ENCODE measurements at regions not wholly inside any gene's neighbourhood (a gene's known extent, or its start where the extent isn't known, plus 50 kb on each side); places are given as distances from the start of the nearest gene placed in this dataset.
"Not testable (repeated sequence)": the region's sequence is repeated elsewhere in the genome, so short reads cannot be mapped to it uniquely, and the experiment has no call there.

DNA sequence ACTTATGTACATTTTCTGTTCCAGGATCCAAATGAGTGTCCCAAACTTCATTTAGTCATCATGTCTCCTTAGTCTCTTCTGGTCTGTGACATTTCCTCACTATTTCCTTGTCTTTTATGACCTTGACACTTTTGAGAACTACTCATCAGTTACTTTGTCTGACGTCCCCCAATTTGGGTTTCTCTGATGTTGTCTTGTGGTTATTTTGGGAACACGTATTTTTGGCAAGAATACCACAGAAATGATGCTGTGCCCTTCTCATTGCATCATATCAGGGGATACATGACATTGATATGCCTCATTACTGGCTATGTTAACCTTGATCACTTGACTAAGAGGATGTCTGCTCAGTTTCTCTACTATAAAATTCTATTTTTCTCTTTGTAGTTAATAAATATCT is 308.8 kb downstream of the ZNF674 start:
- in situ Hi-C loops (cut with MboI; ENCODE audit: low sequenced_read_pairs) = no loop called here

DNA sequence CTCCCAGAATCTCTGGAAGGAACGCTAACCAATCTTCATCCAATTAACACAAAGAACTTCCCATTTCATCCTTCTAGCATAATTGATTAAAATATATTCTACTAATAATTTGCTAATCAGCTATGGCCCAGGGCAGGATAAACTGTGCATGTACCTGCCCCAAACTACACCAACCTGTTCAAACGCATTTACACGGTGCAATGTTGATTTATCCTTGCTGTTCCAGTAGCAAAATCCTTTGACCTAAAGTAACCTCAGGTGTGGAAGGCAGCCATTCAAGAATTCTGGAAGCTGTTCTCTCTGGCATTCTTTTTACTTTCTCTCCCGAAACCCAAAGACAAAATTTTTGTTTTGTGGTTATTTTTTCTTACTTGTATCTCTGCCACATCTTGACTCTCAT is 309.4 kb downstream of the ZNF674 start:
- in situ Hi-C loops (cut with MboI; ENCODE audit: low sequenced_read_pairs) = no loop called here

DNA sequence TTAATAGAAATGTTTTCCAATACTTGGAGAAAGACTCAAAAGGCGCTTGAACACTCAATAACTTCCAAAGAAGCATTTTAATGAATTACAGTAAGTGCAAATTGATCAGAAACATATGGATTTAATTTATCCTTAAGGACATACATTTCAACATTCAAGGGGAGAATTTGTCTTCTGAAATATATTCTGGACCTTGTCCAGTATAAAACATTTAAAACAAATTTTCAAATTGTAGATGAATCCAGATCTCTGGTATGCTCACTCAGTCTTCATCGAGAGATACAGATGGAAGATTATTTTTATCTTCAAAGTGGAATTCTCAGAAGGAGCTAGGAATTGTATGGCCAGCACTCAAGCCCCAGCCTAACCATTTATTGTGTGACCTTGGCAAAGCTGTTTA is 310.4 kb downstream of the ZNF674 start:
- in situ Hi-C loops (cut with MboI; ENCODE audit: low sequenced_read_pairs) = no loop called here

DNA sequence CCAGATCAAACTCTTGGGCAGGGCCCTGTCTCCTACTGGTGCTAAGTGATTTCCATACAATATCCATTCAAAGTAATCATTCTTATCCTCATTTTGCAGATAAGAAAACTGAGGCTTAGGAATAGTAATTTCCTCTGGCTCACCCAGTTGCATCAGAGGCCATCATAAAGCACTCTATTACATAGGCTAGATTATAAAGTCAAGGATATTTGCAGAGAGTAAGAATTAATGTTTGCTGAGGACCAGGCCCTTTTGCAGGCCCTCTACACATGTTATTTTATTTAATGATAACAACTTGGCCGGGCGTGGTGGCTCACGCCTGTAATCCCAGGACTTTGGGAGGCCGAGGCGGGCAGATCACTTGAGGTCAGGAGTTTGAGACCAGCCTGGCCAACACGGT is 316.8 kb downstream of the ZNF674 start:
- in situ Hi-C loops (cut with MboI; ENCODE audit: low sequenced_read_pairs) = no loop called here

DNA sequence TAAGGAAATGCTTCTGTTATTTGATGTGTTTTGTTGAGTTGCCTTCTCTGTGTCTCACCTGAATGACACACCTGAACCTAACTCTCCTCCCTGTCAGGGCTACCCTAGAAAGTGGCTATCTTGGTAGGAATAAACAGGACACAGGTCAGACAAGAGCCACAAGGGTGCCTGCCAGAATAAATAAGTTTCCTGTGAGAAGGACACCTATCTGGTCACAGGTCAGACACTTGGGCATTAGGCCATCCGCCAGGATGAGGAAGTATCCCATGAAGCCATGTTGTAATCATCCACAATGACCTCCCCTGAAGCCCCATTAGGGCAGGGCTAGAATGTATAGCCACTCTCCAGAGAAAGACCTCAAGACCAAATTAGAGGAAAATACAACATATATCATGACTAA is 318.8 kb downstream of the ZNF674 start:
- in situ Hi-C loops (cut with MboI; ENCODE audit: low sequenced_read_pairs) = no loop called here

DNA sequence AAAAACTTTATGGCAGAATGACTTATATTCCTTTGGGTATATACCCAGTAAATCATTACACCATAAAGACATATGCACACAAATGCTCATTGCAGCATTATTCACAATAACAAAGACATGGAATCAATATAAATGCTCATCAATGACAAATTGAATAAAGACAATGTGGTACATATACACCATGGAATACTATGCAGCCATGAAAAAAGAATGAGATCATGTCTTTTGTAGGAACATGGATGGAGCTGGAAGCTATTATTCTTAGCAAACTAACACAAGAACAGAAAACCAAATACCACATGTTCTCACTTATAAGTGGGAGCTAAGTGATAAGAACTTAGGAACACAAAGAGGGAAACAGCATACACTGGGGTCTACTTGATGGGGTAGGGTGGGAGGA is 321.7 kb downstream of the ZNF674 start:
- in situ Hi-C loops (cut with MboI; ENCODE audit: low sequenced_read_pairs) = not testable (repeated sequence)

DNA sequence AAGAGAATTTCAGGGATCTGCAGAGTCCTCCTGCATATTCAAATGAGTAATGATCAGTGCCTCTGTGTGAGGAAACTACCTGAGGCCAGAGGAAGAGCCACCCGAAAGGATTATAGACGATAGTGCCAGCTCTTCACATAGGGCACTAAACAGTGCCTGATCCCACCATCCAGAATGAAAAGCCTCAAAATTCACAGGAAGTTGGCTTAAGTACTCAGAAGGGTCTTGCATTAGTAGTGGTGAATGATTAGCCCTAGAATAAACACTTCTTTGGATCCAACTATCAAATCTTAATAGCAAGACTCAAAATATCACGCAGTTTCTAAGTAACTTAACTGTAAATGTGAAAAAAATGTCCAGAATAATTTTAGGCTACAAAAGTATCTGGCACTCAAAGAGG is 324.4 kb downstream of the ZNF674 start:
- in situ Hi-C loops (cut with MboI; ENCODE audit: low sequenced_read_pairs) = no loop called here

DNA sequence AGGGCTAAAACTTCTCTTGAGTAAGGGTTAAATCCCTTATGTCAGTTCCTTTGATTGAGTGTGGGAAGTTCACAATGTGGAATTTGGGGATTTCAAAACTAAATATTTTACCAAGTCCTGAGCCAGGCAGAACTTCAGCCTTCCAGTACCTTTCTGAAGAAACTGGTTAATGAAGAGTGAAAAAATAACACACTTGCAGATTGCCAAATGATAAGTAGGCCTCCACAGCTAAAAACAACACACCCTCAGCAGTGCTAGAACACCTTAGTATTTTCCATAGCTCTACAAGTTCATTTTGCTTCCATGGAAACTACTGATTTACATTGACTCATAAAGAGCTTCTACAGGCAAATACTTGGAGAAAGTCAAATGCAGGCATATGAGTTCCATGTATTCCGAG is 326.8 kb downstream of the ZNF674 start:
- in situ Hi-C loops (cut with MboI; ENCODE audit: low sequenced_read_pairs) = no loop called here

DNA sequence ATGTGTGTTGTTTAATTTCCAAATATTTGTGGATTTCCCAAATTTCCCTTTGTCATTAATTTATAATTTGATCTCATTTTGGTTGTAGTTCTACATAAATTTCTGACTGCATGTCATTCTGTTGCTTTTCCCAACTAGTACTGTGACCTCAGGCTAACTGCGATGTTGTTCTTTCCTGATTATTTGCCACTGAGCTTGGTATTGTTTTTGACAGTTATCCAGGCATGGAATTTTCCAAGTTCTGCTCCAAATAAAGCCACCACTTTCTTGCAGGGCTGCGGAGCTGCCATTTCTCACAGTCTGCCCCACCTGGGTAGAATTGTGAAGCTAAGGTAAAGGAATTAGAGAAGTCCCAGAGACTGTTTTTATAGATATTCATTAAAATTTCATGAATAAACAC is 328.8 kb downstream of the ZNF674 start:
- in situ Hi-C loops (cut with MboI; ENCODE audit: low sequenced_read_pairs) = no loop called here

DNA sequence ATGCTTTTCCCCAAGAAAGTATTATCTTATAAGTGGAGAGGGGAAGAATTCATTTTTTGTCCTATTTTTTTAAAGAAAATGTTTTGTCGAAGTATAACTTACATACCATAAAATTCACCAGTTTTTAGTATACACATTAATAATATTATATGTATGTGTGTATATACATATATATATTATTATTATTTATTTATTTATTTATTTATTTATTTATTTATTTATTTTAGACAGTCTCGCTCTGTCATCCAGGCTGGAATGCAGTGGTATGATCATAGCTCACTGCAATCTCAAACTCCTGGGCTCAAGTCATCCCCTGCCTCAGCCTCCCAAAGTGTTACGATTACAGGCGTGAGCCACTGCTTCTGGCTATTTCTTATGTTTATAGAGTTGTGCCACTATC is 334.1 kb downstream of the ZNF674 start:
- in situ Hi-C loops (cut with MboI; ENCODE audit: low sequenced_read_pairs) = no loop called here

DNA sequence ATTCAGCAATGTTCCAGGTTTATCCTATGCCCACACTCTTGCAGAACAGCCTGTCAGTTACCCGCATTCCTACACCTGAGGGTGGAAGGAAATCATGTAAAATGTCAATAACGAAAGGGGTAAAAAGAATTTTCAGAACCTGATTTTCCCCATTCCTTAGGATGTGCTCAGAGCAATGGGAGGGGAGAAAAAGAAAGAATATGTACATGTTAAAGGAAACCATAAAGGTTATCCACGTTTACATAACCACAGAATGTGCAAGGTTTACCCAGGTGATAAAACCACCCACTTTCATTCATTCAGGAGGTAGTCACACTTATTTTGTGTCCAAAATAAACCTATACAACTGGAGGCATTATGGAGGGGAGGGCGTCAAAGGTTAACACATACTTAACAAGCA is 335.5 kb downstream of the ZNF674 start:
- in situ Hi-C loops (cut with MboI; ENCODE audit: low sequenced_read_pairs) = no loop called here

DNA sequence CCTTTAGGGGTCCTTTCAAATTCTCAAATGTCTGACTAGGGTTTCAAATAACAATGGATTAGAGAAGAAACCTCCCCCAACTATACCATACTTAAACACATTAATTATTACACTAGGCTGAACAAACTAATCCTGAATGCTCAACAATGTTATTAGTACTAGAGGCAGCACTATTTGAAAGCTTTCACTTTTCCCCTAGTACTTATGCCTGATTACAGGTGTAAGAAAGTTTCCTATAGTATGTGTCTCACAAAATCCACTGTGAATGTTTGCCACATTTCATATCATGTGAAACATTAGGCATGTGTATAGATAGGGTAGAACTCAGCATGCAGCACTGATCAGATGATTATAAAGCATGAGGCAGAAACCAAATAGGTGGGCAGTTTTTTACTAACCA is 336.2 kb downstream of the ZNF674 start:
- in situ Hi-C loops (cut with MboI; ENCODE audit: low sequenced_read_pairs) = no loop called here

DNA sequence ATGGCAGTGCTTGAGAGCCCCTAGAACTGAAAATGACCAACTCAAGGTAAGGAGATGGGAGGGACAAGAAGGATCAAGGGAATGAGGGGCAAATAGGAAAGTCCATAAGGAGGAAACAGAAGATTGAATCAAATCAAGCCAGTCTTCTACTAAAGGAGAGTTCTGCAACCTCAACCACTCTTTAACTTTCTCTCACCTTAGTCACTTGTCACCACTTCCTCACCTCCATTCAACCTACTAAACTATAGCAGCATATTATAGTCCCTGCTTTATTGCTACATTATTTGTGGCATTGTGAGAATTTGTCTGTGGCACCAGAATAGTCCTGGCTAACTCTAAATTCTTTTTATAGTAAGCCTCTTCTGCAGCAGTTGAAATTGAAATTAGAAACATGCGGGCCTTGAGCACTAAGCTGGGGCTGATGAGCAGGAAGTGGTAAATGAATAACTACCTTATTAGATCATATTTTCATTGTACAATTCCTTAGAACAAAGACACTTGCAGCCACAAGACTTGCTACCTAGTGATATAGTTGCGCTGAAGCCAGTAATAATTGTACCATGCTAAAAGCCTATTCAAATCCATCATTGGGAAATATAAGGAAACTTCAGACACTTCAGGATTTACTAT is 336.9 kb downstream of the ZNF674 start:
- in situ Hi-C loops (cut with MboI; ENCODE audit: low sequenced_read_pairs) = no loop called here

DNA sequence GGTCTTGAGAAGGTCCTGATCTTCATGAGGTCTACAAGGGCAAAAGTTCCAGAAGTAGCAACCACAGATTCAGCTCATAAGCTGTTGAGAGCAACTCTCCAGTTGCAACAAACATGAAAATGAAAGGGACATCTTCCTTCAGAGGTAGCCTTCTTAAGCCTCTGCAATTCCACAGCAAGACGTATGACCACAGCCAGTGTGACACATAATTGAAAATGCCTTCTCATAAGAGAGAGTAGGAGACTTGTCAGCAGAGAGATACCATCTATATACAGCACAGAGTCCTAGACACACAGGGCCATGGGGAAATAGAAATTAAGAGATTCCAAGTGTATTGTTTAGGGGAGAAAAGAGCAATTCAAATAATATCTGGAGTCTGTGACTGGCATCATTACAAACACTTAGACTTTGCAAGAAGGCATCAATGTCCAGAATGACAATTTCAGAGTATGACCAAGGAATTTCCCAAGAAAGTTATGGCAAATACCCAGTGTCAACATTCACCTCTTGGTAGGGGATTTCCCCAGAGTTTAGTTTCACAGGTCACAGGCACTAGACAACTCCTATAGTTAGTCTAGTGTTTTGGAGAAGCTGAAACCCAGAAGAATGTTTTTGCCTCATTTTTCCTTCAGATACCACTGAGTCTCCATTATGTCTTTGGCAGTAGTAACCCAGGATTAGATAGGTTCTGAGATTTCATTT is 340.3 kb downstream of the ZNF674 start:
- in situ Hi-C loops (cut with MboI; ENCODE audit: low sequenced_read_pairs) = no loop called here

DNA sequence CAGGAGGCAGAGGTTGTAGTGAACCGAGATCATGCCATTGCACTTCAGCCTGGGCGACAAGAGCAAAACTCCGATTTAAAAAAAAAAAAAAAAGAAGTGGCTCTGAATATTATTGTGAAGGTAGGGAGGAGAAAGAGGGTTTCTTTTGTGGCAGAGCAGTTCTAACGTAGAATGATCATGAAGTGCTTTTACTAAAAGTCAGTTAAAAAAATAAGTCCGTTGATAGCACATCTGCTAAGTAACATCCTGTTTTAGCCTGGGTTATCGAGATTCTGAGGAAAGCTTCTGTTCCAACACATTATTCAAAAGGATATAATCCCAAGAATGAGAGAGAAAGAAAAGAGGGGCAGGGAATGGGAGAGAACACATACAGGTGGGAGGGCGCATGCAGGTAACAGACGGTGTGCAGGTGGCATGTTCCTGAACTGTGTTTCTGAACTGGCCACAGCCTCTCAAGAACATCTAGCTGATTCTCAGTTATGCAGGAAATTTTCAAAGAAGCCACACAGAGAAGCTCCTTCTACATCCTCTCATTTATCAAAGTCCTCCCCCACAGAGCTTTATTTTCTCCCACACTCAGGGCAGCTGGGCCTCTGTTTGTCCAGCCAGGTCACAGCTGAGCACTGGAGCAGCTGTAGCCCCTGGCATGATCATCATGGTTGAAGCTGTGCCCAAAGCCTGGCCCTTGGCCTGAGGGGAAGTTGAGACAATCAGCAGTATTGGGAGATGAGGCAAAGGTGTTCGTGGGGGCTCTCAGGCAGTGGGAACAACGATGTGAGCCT is 342.3 kb downstream of the ZNF674 start:
- in situ Hi-C loops (cut with MboI; ENCODE audit: low sequenced_read_pairs) = no loop called here

DNA sequence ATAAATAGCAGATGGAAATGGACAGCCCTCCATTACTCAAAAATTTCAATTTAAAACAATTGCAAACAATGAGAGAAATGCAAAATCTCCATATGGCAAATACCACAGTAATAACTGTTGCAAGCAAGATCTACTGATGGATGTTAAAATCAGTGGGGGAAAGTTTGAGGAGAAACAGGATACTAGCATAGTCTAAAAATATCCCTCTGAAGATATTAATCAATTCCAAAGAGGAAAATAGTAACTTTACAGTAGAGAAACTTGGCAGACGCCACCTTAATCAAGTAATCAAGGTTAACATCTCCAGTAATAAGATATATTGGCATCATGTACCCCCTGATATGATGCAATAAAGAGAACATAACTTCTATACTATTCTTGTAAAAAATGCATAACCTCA is 344.8 kb downstream of the ZNF674 start:
- in situ Hi-C loops (cut with MboI; ENCODE audit: low sequenced_read_pairs) = no loop called here

DNA sequence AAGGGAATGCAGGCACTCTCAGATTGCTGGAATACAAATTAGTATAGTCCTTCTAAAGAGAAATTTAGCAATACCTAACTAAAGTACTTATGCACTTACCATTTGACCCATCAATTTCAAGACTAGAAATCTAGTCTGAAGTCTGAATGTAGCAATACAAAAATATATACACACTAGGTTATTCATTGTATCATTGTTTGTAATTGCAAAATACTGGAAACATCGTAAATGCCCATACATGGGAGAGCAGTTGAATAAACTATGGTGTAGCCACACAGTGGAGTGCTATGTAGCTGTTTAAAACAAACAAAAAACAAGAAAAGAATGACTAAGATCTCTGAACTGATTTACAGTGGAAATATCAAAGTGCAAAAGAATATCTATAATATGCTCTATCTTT is 346.4 kb downstream of the ZNF674 start:
- in situ Hi-C loops (cut with MboI; ENCODE audit: low sequenced_read_pairs) = no loop called here

DNA sequence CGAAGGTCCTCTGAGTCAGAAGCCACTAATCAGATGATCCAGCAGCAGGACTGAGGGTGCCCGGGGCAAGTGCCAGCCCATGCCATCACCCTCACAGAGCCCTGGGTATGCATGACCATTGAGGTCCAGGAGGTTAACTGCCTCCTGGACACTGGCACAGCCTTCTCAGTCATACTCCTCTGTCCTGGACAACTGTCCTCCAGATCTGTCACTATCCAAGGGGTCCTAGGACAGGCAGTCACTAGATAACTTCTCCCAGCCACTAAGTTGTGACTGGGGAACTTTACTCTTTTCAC is 358.5 kb downstream of the ZNF674 start:
- in situ Hi-C loops (cut with MboI; ENCODE audit: low sequenced_read_pairs) = not testable (repeated sequence)

DNA sequence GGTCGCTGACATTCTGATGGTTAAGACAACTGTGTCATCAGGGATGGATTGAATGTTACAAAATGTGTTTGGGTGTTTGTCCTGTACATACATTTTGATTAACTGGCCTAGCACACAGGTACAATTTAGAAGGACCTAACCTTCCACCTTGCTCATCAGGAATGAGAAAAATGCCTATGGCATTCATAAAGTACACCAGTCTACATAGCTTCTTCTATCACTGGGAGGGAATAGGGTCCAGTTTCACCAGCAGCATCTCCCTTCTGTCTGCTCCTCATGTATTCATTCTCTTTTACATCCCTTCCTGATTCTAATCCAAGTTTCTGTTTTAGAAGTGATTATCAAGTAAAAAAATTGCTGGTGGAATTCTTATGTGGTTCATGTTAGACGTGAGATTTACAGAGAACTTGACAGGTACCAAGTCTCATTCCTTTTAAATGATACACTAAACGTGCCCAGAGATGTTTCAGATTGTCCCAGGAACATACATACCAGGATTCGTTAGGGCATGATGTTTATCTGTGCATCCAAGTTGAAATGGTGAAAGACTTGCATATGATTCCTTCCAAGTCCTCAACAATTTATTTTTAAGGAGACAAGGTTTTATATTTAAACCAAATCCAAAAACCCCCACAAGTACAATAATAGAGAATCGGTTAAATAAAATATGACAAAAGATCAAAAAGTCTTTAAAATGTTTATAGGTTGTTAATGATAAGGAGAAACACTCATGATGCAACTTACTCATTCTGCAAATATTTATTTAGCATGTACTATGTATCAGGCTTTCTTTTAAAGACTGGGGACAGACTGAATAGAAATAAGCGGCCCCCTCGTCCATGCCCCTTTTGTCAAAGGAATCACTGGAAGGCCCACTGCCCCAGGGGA is 359.1 kb downstream of the ZNF674 start:
- in situ Hi-C loops (cut with MboI; ENCODE audit: low sequenced_read_pairs) = no loop called here

DNA sequence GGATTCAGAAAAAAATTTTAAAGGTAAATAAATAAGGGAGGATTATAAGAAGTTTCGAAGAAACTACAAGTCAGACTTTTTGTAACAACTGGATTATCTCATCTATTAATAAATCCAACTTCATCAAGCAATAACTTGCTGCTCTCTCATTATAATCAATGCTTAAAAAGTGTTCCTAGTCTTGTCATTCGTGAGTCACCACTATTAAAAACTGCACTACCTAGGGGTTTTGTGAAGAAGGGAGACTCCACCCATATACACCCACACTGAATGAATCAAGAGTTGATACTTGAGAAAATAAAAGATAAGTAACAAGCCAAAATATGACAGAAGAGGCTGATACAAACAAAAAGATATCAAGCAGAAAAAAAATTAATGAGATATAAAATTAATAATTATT is 360.5 kb downstream of the ZNF674 start:
- in situ Hi-C loops (cut with MboI; ENCODE audit: low sequenced_read_pairs) = no loop called here

DNA sequence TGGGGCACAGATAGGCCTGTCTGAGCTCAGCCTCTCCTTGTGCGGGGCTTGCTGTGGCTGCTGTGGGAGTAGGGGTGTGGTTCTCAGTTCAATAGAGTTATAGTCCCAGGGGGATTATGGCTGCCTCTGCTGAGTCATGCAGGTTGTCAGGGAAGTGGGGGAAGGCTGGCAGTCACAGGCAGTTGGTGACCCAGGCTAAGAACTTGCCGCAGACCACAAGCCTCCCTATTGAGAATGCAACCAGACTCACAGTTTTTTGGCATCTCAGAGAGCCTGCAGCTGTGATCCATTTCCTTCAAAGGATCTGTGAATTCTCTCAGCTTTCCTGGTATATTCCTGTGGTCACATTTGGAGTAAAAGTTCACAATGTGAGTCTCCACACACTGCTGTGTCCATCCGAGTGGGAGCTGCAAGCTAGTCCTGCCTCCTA is 364.9 kb downstream of the ZNF674 start:
- in situ Hi-C loops (cut with MboI; ENCODE audit: low sequenced_read_pairs) = no loop called here

Measured in HL-60/S4 (cell line).